ENCODE measurements at regions not wholly inside any gene's neighbourhood (a gene's known extent, or its start where the extent isn't known, plus 50 kb on each side); places are given as distances from the start of the nearest gene placed in this dataset.

GRCh38 chr2:59082657-59083056 is 841.5 kb upstream of the FANCL start:
- TF ChIP-seq POLR2A (IDR thresholded peaks at IDR 0.05; ENCODE audit: low read length) (no peak), GATA1 (IDR thresholded peaks at IDR 0.05; ENCODE audit: low read depth, low read length) (no peak)
